GM19239 (cell line): ENCODE measurements at regions not wholly inside any gene's neighbourhood (a gene's known extent, or its start where the extent isn't known, plus 50 kb on each side); places are given as distances from the start of the nearest gene placed in this dataset.

Experiments
- DNase-seq: peaks from one replicate; pipeline ENCODE4 v3.0.0; 2011; ENCODE audit warnings: low spot score; ENCODE audit not compliant: insufficient read length
- FAIRE-seq: peaks from 2 replicates; lab custom pipeline; 2011; peaks lifted over from hg19 to GRCh38; lab: Jason Lieb, UNC

- FAIRE-seq (no peak), DNase-seq (no peak)
Measured at GRCh38 chr11:91828901-91829300, 395.7 kb upstream of the FAT3 start.

- FAIRE-seq = no peak
- no peak for DNase-seq
Measured at GRCh38 chr11:91825777-91826176, 398.8 kb upstream of the FAT3 start.

- FAIRE-seq (no peak), DNase-seq (no peak)
Measured at GRCh38 chr11:91823252-91823830, 401.3 kb upstream of the FAT3 start.

- FAIRE-seq = no peak
- no peak for DNase-seq
Measured at GRCh38 chr11:91822805-91823204, 401.8 kb upstream of the FAT3 start.

- DNase-seq = no peak
- no peak for FAIRE-seq
Measured at GRCh38 chr11:91820709-91821108, 403.9 kb upstream of the FAT3 start.

GRCh38 chr11:91819777-91820176, 404.8 kb upstream of the FAT3 start:
- DNase-seq (no peak), FAIRE-seq (no peak)

GRCh38 chr11:91819195-91819594, 405.4 kb upstream of the FAT3 start:
- DNase-seq (no peak), FAIRE-seq (no peak)

- DNase-seq (no peak), FAIRE-seq (no peak)
Measured at GRCh38 chr11:91817996-91818395, 406.6 kb upstream of the FAT3 start.

- FAIRE-seq = no peak
- no peak for DNase-seq
Measured at GRCh38 chr11:91813263-91813662, 411.4 kb upstream of the FAT3 start.

GRCh38 chr11:91810871-91811270, 413.7 kb upstream of the FAT3 start:
- no peak for FAIRE-seq
- DNase-seq = no peak

- FAIRE-seq (no peak), DNase-seq (no peak)
Measured at GRCh38 chr11:91805293-91805692, 419.3 kb upstream of the FAT3 start.

GRCh38 chr11:91804042-91804441, 420.6 kb upstream of the FAT3 start:
- DNase-seq (no peak), FAIRE-seq (no peak)

GRCh38 chr11:91802475-91802874, 422.1 kb upstream of the FAT3 start:
- DNase-seq = no peak
- FAIRE-seq = no peak

- DNase-seq (no peak), FAIRE-seq (no peak)
Measured at GRCh38 chr11:91800208-91800914, 424.3 kb upstream of the FAT3 start.

GRCh38 chr11:91798240-91798639, 426.4 kb upstream of the FAT3 start:
- FAIRE-seq (no peak), DNase-seq (no peak)

GRCh38 chr11:91796999-91797398, 427.6 kb upstream of the FAT3 start:
- FAIRE-seq = no peak
- no peak for DNase-seq

GRCh38 chr11:91795139-91795887, 429.3 kb upstream of the FAT3 start:
- DNase-seq (no peak), FAIRE-seq (no peak)

GRCh38 chr11:91794146-91794545, 430.5 kb upstream of the FAT3 start:
- DNase-seq (no peak), FAIRE-seq (no peak)

GRCh38 chr11:91792779-91793262, 431.8 kb upstream of the FAT3 start:
- DNase-seq (no peak), FAIRE-seq (no peak)

- DNase-seq (no peak), FAIRE-seq (no peak)
Measured at GRCh38 chr11:91791171-91791468, 433.5 kb upstream of the FAT3 start.

- DNase-seq (no peak), FAIRE-seq (no peak)
Measured at GRCh38 chr11:91790346-91791170, 434.1 kb upstream of the FAT3 start.
